IPS-15b (cell line): ENCODE measurements at regions not wholly inside any gene's neighbourhood (a gene's known extent, or its start where the extent isn't known, plus 50 kb on each side); places are given as distances from the start of the nearest gene placed in this dataset.

Source experiments
- H3K27me3 ChIP-seq: one replicate; pipeline ENCODE4 v1.6.1; 2013; ENCODE audit warnings: low read length; ENCODE audit not compliant: control insufficient read depth, insufficient read depth
- H3K36me3 ChIP-seq: one replicate; pipeline ENCODE4 v1.6.1; 2013; ENCODE audit warnings: low read length; ENCODE audit not compliant: control insufficient read depth, insufficient read depth
- H3K4me1 ChIP-seq: one replicate; pipeline ENCODE4 v1.6.1; 2013; ENCODE audit warnings: mild to moderate bottlenecking, low read length; ENCODE audit not compliant: control insufficient read depth, insufficient read depth
- H3K4me3 ChIP-seq: one replicate; pipeline ENCODE4 v1.5.1; 2013; ENCODE audit warnings: low read depth, low read length
- H3K9ac ChIP-seq: one replicate; pipeline ENCODE4 v1.6.1; 2013; ENCODE audit warnings: low read depth, mild to moderate bottlenecking, low read length
- H3K9me3 ChIP-seq: one replicate; pipeline ENCODE4 v1.6.1; 2013; ENCODE audit warnings: mild to moderate bottlenecking, low read length; ENCODE audit not compliant: control insufficient read depth, insufficient read depth

- Histone ChIP-seq H3K9me3 (no peaks in the 10 kb centered on the region), H3K4me1 (no peaks in the 10 kb centered on the region), H3K27me3 (no peaks in the 10 kb centered on the region), H3K36me3 (no peaks in the 10 kb centered on the region), H3K4me3 (no peak overlapping the region), H3K9ac (no peak overlapping the region)
These were observed 141.5 kb downstream of the OSR1 start for GRCh38 chr2:19216676-19217602.

- H3K27me3 ChIP-seq, result no peaks in the 10 kb centered on the region
- H3K4me1 ChIP-seq, result no peaks in the 10 kb centered on the region
- no peaks in the 10 kb centered on the region for H3K9me3 ChIP-seq
- no peaks in the 10 kb centered on the region for H3K36me3 ChIP-seq
- H3K4me3 ChIP-seq, result no peak overlapping the region
- no peak overlapping the region for H3K9ac ChIP-seq
These were observed 142.2 kb downstream of the OSR1 start for GRCh38 chr2:19216238-19216637.

- Histone ChIP-seq H3K4me1 (no peaks in the 10 kb centered on the region), H3K27me3 (no peaks in the 10 kb centered on the region), H3K9me3 (no peaks in the 10 kb centered on the region), H3K36me3 (no peaks in the 10 kb centered on the region), H3K4me3 (no peak overlapping the region), H3K9ac (no peak overlapping the region)
These were observed 143.6 kb downstream of the OSR1 start for GRCh38 chr2:19214682-19215391.

GRCh38 chr2:19209575-19210341, 148.7 kb downstream of the OSR1 start:
- Histone ChIP-seq H3K4me1 (no peaks in the 10 kb centered on the region), H3K9ac (no peak overlapping the region), H3K36me3 (peaks cover 2% of the 10 kb centered on the region), H3K9me3 (no peaks in the 10 kb centered on the region), H3K27me3 (no peaks in the 10 kb centered on the region), H3K4me3 (no peak overlapping the region)

GRCh38 chr2:19208479-19209199, 149.8 kb downstream of the OSR1 start:
- no peaks in the 10 kb centered on the region for H3K9me3 ChIP-seq
- no peaks in the 10 kb centered on the region for H3K4me1 ChIP-seq

GRCh38 chr2:19207452-19207851, 151.0 kb downstream of the OSR1 start:
- H3K4me1 ChIP-seq, result no peaks in the 10 kb centered on the region
- no peaks in the 10 kb centered on the region for H3K27me3 ChIP-seq
- no peak overlapping the region for H3K9ac ChIP-seq
- no peaks in the 10 kb centered on the region for H3K9me3 ChIP-seq
- H3K36me3 ChIP-seq, result peaks cover 2% of the 10 kb centered on the region
- no peak overlapping the region for H3K4me3 ChIP-seq

More at GRCh38 chr2:19208479-19209199, 149.8 kb downstream of the OSR1 start:
- Histone ChIP-seq H3K27me3 (no peaks in the 10 kb centered on the region), H3K36me3 (peaks cover 2% of the 10 kb centered on the region), H3K4me3 (no peak overlapping the region), H3K9ac (no peak overlapping the region)

- no peaks in the 10 kb centered on the region for H3K4me1 ChIP-seq
- no peaks in the 10 kb centered on the region for H3K27me3 ChIP-seq
- H3K36me3 ChIP-seq, result peaks cover 2% of the 10 kb centered on the region
- no peak overlapping the region for H3K4me3 ChIP-seq
- H3K9me3 ChIP-seq, result no peaks in the 10 kb centered on the region
- H3K9ac ChIP-seq, result no peak overlapping the region
These were observed 152.4 kb downstream of the OSR1 start for GRCh38 chr2:19205983-19206533.

GRCh38 chr2:19203866-19204265, 154.6 kb downstream of the OSR1 start:
- Histone ChIP-seq H3K27me3 (no peaks in the 10 kb centered on the region), H3K36me3 (peaks cover 2% of the 10 kb centered on the region), H3K9ac (no peak overlapping the region), H3K4me1 (no peaks in the 10 kb centered on the region), H3K9me3 (no peaks in the 10 kb centered on the region), H3K4me3 (no peak overlapping the region)

GRCh38 chr2:19201911-19202462, 156.4 kb downstream of the OSR1 start:
- Histone ChIP-seq H3K4me1 (no peaks in the 10 kb centered on the region), H3K27me3 (no peaks in the 10 kb centered on the region), H3K4me3 (no peak overlapping the region), H3K36me3 (peaks cover 2% of the 10 kb centered on the region), H3K9me3 (no peaks in the 10 kb centered on the region), H3K9ac (no peak overlapping the region)

GRCh38 chr2:19198381-19198780, 160.0 kb downstream of the OSR1 start:
- Histone ChIP-seq H3K9me3 (no peaks in the 10 kb centered on the region), H3K27me3 (no peaks in the 10 kb centered on the region), H3K36me3 (no peaks in the 10 kb centered on the region), H3K9ac (no peak overlapping the region), H3K4me1 (no peaks in the 10 kb centered on the region), H3K4me3 (no peak overlapping the region)
